Activated CD4-positive, alpha-beta T cell treated with anti-CD3 and anti-CD28 coated beads for 36 hours (primary cell): ENCODE measurements at regions not wholly inside any gene's neighbourhood (a gene's known extent, or its start where the extent isn't known, plus 50 kb on each side); places are given as distances from the start of the nearest gene placed in this dataset.
"Not testable (repeated sequence)": the region's sequence is repeated elsewhere in the genome, so short reads cannot be mapped to it uniquely, and the experiment has no call there.

ENCODE experiments used
- ATAC-seq: fragments of 200-7000 bp; cut with Tn5 transposase; one replicate; pipeline ENCODE4 v1.10.0; 2021; ENCODE audit warnings: mild to moderate bottlenecking, moderate library complexity
- CTCF ChIA-PET: fragments of 350-600 bp; sonication (Branson Sonifier 250); formaldehyde crosslinking; loops from one replicate; lab custom pipeline; 2021; ENCODE audit warnings: antibody characterized with exemption; lab: Charles Lee
- POLR2A ChIA-PET: fragments of 350-600 bp; sonication (Branson Sonifier 250); formaldehyde crosslinking; loops from one replicate; lab custom pipeline; 2021; ENCODE audit warnings: antibody characterized with exemption, inconsistent platforms; lab: Charles Lee
- DNase-seq: peaks from one replicate; pipeline ENCODE4 v3.0.0-alpha.2; 2020
- H3K27ac Mint-ChIP-seq: one replicate; pipeline ENCODE4 v1.8.0; 2021; ENCODE audit warnings: mixed read lengths
- H3K27me3 Mint-ChIP-seq: one replicate; pipeline ENCODE4 v1.8.0; 2021; ENCODE audit warnings: mixed read lengths
- H3K36me3 Mint-ChIP-seq: one replicate; pipeline ENCODE4 v1.8.0; 2021; ENCODE audit warnings: low read depth, mixed read lengths
- H3K4me1 Mint-ChIP-seq: one replicate; pipeline ENCODE4 v1.8.0; 2021; ENCODE audit warnings: mixed read lengths
- H3K4me3 Mint-ChIP-seq: one replicate; pipeline ENCODE4 v1.8.0; 2021; ENCODE audit warnings: mild to moderate bottlenecking, moderate library complexity, mixed read lengths
- H3K9me3 Mint-ChIP-seq: one replicate; pipeline ENCODE4 v1.8.0; 2021; ENCODE audit warnings: low read depth, mixed read lengths
- intact Hi-C, 2 experiments: fragments of 100-400 bp; cut with DNase I in 1 of 2; cut with micrococcal nuclease in 1 of 2; formaldehyde crosslinking; loops; one replicate each; pipeline versions ENCODE4 v1.14.2 to v1.15.1; 2022 to 2024; cut with DNase I, micrococcal nuclease

GRCh38 chr5:112554101-112554977 lies 135.3 kb upstream of the EPB41L4A start:
- Mint-ChIP-seq H3K27me3 (no peaks in the 10 kb centered on the region), H3K4me1 (no peaks in the 10 kb centered on the region), H3K4me3 (no peak overlapping the region), H3K9me3 (no peaks in the 10 kb centered on the region), H3K36me3 (no peaks in the 10 kb centered on the region), H3K27ac (no peak overlapping the region)
- CTCF ChIA-PET = interaction anchor here (0.6 to 6.1 kb wide), 4 partner anchors 8 to 906 kb away, joined by 3 to 93 read pairs (median 4); no protein-coding TSS in a partner anchor
- intact Hi-C loops = loop anchor here (5.0 kb wide), 2 partner anchors 368 to 1053 kb away; partner anchors contain the start of gene REEP5 (in 1 of the 2)
- POLR2A ChIA-PET = no interaction called here
- no peak for ATAC-seq
- no peak for DNase-seq

- Mint-ChIP-seq H3K27me3 (no peaks in the 10 kb centered on the region), H3K27ac (no peak overlapping the region), H3K9me3 (no peaks in the 10 kb centered on the region), H3K4me3 (no peak overlapping the region), H3K4me1 (no peaks in the 10 kb centered on the region), H3K36me3 (no peaks in the 10 kb centered on the region)
- ChIA-PET POLR2A (no interaction called here), CTCF (interaction anchor here (6.1 kb wide), 1 partner anchor 204 kb away, joined by 93 read pairs; no protein-coding TSS in a partner anchor)
- ATAC-seq (no peak), DNase-seq (no peak)
- intact Hi-C loops = no loop called here
These were observed 136.1 kb upstream of the EPB41L4A start for GRCh38 chr5:112555197-112555596.

DNA sequence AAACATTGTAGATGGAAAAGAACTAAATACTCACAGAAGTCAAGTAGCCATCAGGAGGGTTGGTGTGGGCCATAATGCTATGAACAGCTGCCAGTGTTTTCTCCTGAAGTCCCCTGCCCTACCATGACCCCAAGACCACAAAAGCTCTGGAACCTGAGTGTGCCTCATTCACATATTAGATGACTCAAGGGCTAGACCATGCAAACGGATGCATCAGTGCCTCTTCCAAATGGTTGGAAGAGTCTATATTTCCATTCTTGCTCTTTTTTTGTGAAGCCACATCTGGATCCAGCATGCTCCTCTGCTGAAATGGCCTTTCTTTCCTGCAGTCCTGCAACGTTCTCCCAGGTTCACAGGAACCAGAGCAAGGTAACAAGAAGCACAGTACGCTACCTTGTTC lies 136.6 kb upstream of the EPB41L4A start:
- H3K27ac Mint-ChIP-seq = no peak overlapping the region
- intact Hi-C loops = no loop called here
- POLR2A ChIA-PET = interaction anchor here (0.6 kb wide), 1 partner anchor 305 kb away, joined by 3 read pairs; no protein-coding TSS in a partner anchor

GRCh38 chr5:112559501-112559900 lies 140.4 kb upstream of the EPB41L4A start:
- peaks cover 13% of the 10 kb centered on the region for H3K9me3 Mint-ChIP-seq
- POLR2A ChIA-PET, DNase-seq, intact Hi-C loops, H3K4me1 Mint-ChIP-seq, ATAC-seq, H3K36me3 Mint-ChIP-seq, H3K27me3 Mint-ChIP-seq, H3K27ac Mint-ChIP-seq, H3K4me3 Mint-ChIP-seq: not testable (repeated sequence)
- CTCF ChIA-PET = interaction anchor here (1.3 kb wide), 1 partner anchor 11 kb away, joined by 3 read pairs; no protein-coding TSS in a partner anchor

More for the DNA sequence above, 136.6 kb upstream of the EPB41L4A start:
- CTCF ChIA-PET = interaction anchor here (6.1 kb wide), 1 partner anchor 203 kb away, joined by 93 read pairs; no protein-coding TSS in a partner anchor
- no peaks in the 10 kb centered on the region for H3K36me3 Mint-ChIP-seq
- DNase-seq = no peak
- H3K4me3 Mint-ChIP-seq = no peak overlapping the region
- no peaks in the 10 kb centered on the region for H3K27me3 Mint-ChIP-seq
- no peaks in the 10 kb centered on the region for H3K9me3 Mint-ChIP-seq
- no peaks in the 10 kb centered on the region for H3K4me1 Mint-ChIP-seq
- no peak for ATAC-seq

DNA sequence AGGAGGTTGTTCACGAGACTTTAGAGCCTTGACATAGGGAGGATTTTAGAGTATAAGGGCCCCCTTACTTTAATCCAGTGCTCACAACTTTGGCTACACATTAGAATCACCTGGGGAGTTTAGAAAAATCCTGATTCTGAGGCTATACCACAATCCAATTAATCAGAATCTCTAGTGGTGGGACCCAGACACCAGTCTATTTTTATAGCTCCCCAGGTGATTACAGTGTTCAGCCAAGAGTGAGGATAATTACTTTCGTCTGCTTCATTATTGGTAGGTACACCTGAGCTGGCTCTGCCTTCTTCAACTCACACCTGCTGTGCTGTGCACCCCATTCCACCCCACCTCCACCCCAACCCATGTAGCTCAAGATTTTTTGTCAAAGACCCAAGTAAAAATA lies 141.3 kb upstream of the EPB41L4A start:
- no peaks in the 10 kb centered on the region for H3K4me1 Mint-ChIP-seq
- CTCF ChIA-PET = no interaction called here
- POLR2A ChIA-PET = no interaction called here
- no peak overlapping the region for H3K27ac Mint-ChIP-seq
- DNase-seq (no peak), ATAC-seq (no peak)
- intact Hi-C loops = no loop called here
- H3K4me3 Mint-ChIP-seq = no peak overlapping the region
- no peaks in the 10 kb centered on the region for H3K27me3 Mint-ChIP-seq
- peaks cover 3% of the 10 kb centered on the region for H3K36me3 Mint-ChIP-seq
- H3K9me3 Mint-ChIP-seq = peaks cover 17% of the 10 kb centered on the region

- peaks cover 3% of the 10 kb centered on the region for H3K36me3 Mint-ChIP-seq
- ATAC-seq (no peak), DNase-seq (no peak)
- H3K9me3 Mint-ChIP-seq = peaks cover 17% of the 10 kb centered on the region
- POLR2A ChIA-PET = no interaction called here
- H3K4me1 Mint-ChIP-seq = no peaks in the 10 kb centered on the region
- CTCF ChIA-PET = no interaction called here
- peaks cover 3% of the 10 kb centered on the region for H3K27me3 Mint-ChIP-seq
- no peak overlapping the region for H3K4me3 Mint-ChIP-seq
- intact Hi-C loops = no loop called here
- no peak overlapping the region for H3K27ac Mint-ChIP-seq
These were observed 144.2 kb upstream of the EPB41L4A start for GRCh38 chr5:112563169-112563826.

DNA sequence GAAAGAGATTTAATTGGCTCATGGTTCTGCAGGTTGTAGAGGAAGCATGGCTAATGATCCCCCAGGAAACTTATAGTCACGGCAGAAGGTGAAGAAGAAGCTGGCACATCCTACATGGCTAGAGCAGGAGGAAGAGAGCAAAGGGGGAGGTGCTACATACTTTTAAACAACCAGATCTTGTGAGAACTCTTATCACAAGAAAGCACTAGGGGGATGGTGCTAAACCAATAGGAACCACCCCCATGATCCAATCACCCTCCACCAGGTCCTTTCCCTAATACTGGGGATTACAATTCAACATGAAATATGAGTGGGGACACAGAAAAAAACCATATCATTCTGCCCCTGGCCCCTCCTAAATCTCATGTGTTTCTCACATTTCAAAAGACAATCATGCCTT lies 147.2 kb upstream of the EPB41L4A start:
- Mint-ChIP-seq H3K36me3 (peaks cover 3% of the 10 kb centered on the region), H3K9me3 (peaks cover 17% of the 10 kb centered on the region), H3K27ac (no peak overlapping the region), H3K4me1 (no peaks in the 10 kb centered on the region), H3K4me3 (no peak overlapping the region), H3K27me3 (peaks cover 3% of the 10 kb centered on the region)
- intact Hi-C loops = no loop called here
- CTCF ChIA-PET = no interaction called here
- POLR2A ChIA-PET = no interaction called here
- ATAC-seq (no peak), DNase-seq (no peak)

DNA sequence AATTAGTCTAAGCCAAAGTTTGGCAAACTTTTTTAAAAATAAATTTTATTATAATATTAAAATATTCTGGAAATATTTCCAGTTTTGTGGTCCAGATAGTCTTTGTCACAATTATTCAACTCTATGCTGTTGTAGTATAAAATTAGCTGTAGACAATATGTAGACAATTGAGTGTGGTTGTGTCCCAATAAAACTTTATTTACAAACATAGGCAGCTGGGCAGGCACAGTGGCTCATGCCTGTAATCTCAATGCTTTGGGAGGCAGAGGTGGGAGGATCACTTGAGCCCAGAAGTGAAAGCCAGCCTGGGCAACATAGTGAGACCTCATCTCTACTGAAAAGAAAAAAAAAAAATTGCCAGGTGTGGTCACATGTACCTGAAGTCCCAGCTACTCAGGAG lies 150.5 kb upstream of the EPB41L4A start:
- CTCF ChIA-PET = no interaction called here
- ATAC-seq (no peak), DNase-seq (no peak)
- Mint-ChIP-seq H3K36me3 (no peaks in the 10 kb centered on the region), H3K27ac (no peak overlapping the region), H3K4me3 (no peak overlapping the region), H3K4me1 (no peaks in the 10 kb centered on the region), H3K27me3 (peaks cover 3% of the 10 kb centered on the region), H3K9me3 (peaks cover 4% of the 10 kb centered on the region)
- intact Hi-C loops = no loop called here
- POLR2A ChIA-PET = no interaction called here

- Mint-ChIP-seq H3K4me1 (no peaks in the 10 kb centered on the region), H3K4me3 (no peak overlapping the region), H3K27ac (no peak overlapping the region), H3K9me3 (no peaks in the 10 kb centered on the region), H3K36me3 (no peaks in the 10 kb centered on the region), H3K27me3 (peaks cover 3% of the 10 kb centered on the region)
- ChIA-PET CTCF (interaction anchor here (1.0 to 1.1 kb wide), 2 partner anchors 12 to 181 kb away, joined by 3 read pairs; no protein-coding TSS in a partner anchor), POLR2A (no interaction called here)
- ATAC-seq = no peak
- no peak for DNase-seq
- intact Hi-C loops = no loop called here
These were observed 151.8 kb upstream of the EPB41L4A start for GRCh38 chr5:112570708-112571444.

DNA sequence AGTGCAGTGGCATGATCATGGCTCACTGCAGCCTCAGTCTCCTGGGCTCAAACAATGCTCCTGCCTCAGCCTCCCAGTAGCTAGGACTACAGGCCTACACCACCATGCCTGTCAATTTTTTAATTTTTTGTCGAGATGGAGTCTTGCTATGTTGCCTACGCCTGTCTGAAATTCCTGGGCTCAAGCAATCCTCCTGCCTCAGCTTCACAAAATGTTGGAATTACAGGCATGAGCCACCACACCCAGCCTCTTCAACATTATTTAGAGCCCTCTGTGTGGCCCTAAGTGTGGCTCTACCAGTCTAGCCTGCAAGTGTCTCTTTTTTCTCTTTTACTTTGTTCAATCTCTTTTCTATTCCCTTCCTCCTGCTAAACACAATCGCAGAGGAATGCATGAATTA lies 154.4 kb upstream of the EPB41L4A start:
- intact Hi-C loops = no loop called here
- CTCF ChIA-PET = interaction anchor here (0.7 kb wide), 2 partner anchors 22 to 1130 kb away, joined by 3 read pairs; no protein-coding TSS in a partner anchor
- H3K4me1 Mint-ChIP-seq = no peaks in the 10 kb centered on the region
- H3K36me3 Mint-ChIP-seq = no peaks in the 10 kb centered on the region
- H3K27me3 Mint-ChIP-seq = no peaks in the 10 kb centered on the region
- ATAC-seq (no peak), DNase-seq (no peak)
- H3K4me3 Mint-ChIP-seq = no peak overlapping the region
- H3K27ac Mint-ChIP-seq = no peak overlapping the region
- H3K9me3 Mint-ChIP-seq = no peaks in the 10 kb centered on the region
- POLR2A ChIA-PET = no interaction called here

DNA sequence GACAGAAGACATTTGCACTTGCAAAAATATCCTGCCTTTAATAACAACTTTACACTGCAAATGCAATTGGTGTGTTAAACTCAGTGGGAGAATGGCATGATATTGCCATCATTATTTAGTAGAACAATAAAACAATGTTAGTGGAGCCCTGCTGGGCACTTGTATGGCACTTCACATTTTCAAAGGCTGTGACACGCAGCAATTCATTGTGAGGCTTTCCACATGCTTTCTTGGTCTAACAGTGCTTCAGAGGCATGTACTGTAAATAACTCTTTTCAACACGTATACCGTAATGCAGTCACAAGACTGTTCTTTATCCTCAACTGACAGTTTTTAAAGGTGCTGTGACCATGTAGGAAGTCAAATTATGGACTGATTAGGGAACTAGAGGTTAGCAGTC lies 155.5 kb upstream of the EPB41L4A start:
- Mint-ChIP-seq H3K27ac (no peak overlapping the region), H3K4me3 (no peak overlapping the region), H3K4me1 (no peaks in the 10 kb centered on the region), H3K27me3 (no peaks in the 10 kb centered on the region), H3K9me3 (no peaks in the 10 kb centered on the region), H3K36me3 (no peaks in the 10 kb centered on the region)
- ATAC-seq = no peak
- intact Hi-C loops = no loop called here
- no peak for DNase-seq
- CTCF ChIA-PET = no interaction called here
- POLR2A ChIA-PET = no interaction called here
